Mesenchymal stem cell (in vitro differentiated cells and primary cell): ENCODE measurements at regions not wholly inside any gene's neighbourhood (a gene's known extent, or its start where the extent isn't known, plus 50 kb on each side); places are given as distances from the start of the nearest gene placed in this dataset.

Experiments used
- DNase-seq: peaks from one replicate; pipeline ENCODE4 v3.0.0-alpha.2; 2013
- H2AFZ ChIP-seq: one replicate; pipeline ENCODE4 v1.6.1; 2013; ENCODE audit warnings: low read depth, mild to moderate bottlenecking, control low read depth, inconsistent platforms, low read length, moderate library complexity
- H2AK5ac ChIP-seq: 2 replicates; pipeline ENCODE4 v1.6.1; 2013; ENCODE audit warnings: low read length, moderate library complexity, mild to moderate bottlenecking, inconsistent platforms; ENCODE audit not compliant: severe bottlenecking
- H2BK120ac ChIP-seq: one replicate; pipeline ENCODE4 v1.6.1; 2013; ENCODE audit warnings: low read depth, mild to moderate bottlenecking, inconsistent platforms, low read length, moderate library complexity
- H2BK12ac ChIP-seq, 2 experiments: one replicate each; pipeline ENCODE4 v1.6.1; 2013; ENCODE audit warnings: inconsistent platforms in 2 of 2, low read length in 2 of 2, mild to moderate bottlenecking in 2 of 2, moderate library complexity in 2 of 2, control low read depth in 1 of 2
- H2BK15ac ChIP-seq: one replicate; pipeline ENCODE4 v1.6.1; 2013; ENCODE audit warnings: mild to moderate bottlenecking, low read depth, inconsistent platforms; ENCODE audit not compliant: poor library complexity, severe bottlenecking
- H2BK5ac ChIP-seq: 2 replicates; pipeline ENCODE4 v1.6.1; 2013; ENCODE audit warnings: low read depth, mild to moderate bottlenecking, low read length, control low read depth, inconsistent platforms; ENCODE audit not compliant: poor library complexity, severe bottlenecking
- H3K14ac ChIP-seq, 2 experiments: one replicate each; pipeline ENCODE4 v1.6.1; 2013; ENCODE audit warnings: inconsistent platforms in 2 of 2, low read length in 2 of 2, control low read depth in 1 of 2, mild to moderate bottlenecking in 1 of 2, moderate library complexity in 1 of 2
- H3K18ac ChIP-seq, 2 experiments: one replicate each; pipeline ENCODE4 v1.6.1; 2013; ENCODE audit warnings: inconsistent platforms in 2 of 2, low read length in 2 of 2, control low read depth in 1 of 2, low read depth in 1 of 2, mild to moderate bottlenecking in 1 of 2
- H3K23ac ChIP-seq, 2 experiments: one replicate each; pipeline ENCODE4 v1.6.1; 2013; ENCODE audit warnings: inconsistent platforms in 2 of 2, low read length in 2 of 2, mild to moderate bottlenecking in 2 of 2, moderate library complexity in 2 of 2, control low read depth in 1 of 2
- H3K27ac ChIP-seq: 2 replicates; pipeline ENCODE4 v1.5.1; 2013; ENCODE audit warnings: mild to moderate bottlenecking, moderate library complexity, low read length, control low read depth, inconsistent platforms; ENCODE audit not compliant: poor library complexity, severe bottlenecking
- H3K27me3 ChIP-seq, 2 experiments: 2 replicates each; pipeline versions ENCODE4 v1.6.1 to v1.7.0; 2013; ENCODE audit warnings: low read length in 2 of 2, mild to moderate bottlenecking in 2 of 2, moderate library complexity in 2 of 2, control low read depth in 1 of 2, inconsistent platforms in 1 of 2; ENCODE audit not compliant: control insufficient read depth in 1 of 2, insufficient read depth in 1 of 2
- H3K36me3 ChIP-seq, 2 experiments: 2 replicates each; pipeline versions ENCODE4 v1.6.1 to v1.7.0; 2013; ENCODE audit warnings: low read length in 2 of 2, control low read depth in 1 of 2, inconsistent platforms in 1 of 2, low read depth in 1 of 2, mild to moderate bottlenecking in 1 of 2; ENCODE audit not compliant: insufficient read depth in 2 of 2, control insufficient read depth in 1 of 2
- H3K4ac ChIP-seq, 2 experiments: one replicate each; pipeline ENCODE4 v1.6.1; 2013; ENCODE audit warnings: inconsistent platforms in 2 of 2, low read length in 2 of 2, mild to moderate bottlenecking in 2 of 2, moderate library complexity in 2 of 2, control low read depth in 1 of 2, low read depth in 1 of 2
- H3K4me1 ChIP-seq: 2 replicates; pipeline ENCODE4 v1.6.1; 2013; ENCODE audit warnings: low read depth, low read length, control low read depth; ENCODE audit not compliant: control insufficient read depth, insufficient read depth
- H3K4me2 ChIP-seq: 2 replicates; pipeline ENCODE4 v1.6.1; 2013; ENCODE audit warnings: low read length, mild to moderate bottlenecking, inconsistent platforms; ENCODE audit not compliant: poor library complexity, severe bottlenecking
- H3K4me3 ChIP-seq, 2 experiments: 2 replicates each; pipeline versions ENCODE4 v1.5.1 to v1.7.0; 2013; ENCODE audit warnings: low read length in 2 of 2, mild to moderate bottlenecking in 2 of 2, control low read depth in 1 of 2, low read depth in 1 of 2; ENCODE audit not compliant: insufficient read depth in 1 of 2
- H3K79me1 ChIP-seq: replicated peaks from 2 replicates; pipeline ENCODE4 v1.6.1; 2013; ENCODE audit warnings: mild to moderate bottlenecking, control low read depth, low read length, inconsistent platforms; ENCODE audit not compliant: poor library complexity, severe bottlenecking
- H3K9ac ChIP-seq: 2 replicates; pipeline ENCODE4 v1.7.0; 2013; ENCODE audit warnings: mild to moderate bottlenecking, low read length, moderate library complexity
- H3K9me3 ChIP-seq: 2 replicates; pipeline ENCODE4 v1.7.0; 2013; ENCODE audit warnings: mild to moderate bottlenecking, low read length; ENCODE audit not compliant: control insufficient read depth
- H4K8ac ChIP-seq: one replicate; pipeline ENCODE4 v1.6.1; 2013; ENCODE audit warnings: inconsistent platforms, mild to moderate bottlenecking, low read length, moderate library complexity
- H4K91ac ChIP-seq: one replicate; pipeline ENCODE4 v1.6.1; 2013; ENCODE audit warnings: mild to moderate bottlenecking, low read length, inconsistent platforms
- WGBS: methylation state at CpG from one replicate; pipeline ENCODE4 v1.1.7; 2013; ENCODE audit warnings: mixed read lengths; 5-methylcytosine and 5-hydroxymethylcytosine counted together

DNA sequence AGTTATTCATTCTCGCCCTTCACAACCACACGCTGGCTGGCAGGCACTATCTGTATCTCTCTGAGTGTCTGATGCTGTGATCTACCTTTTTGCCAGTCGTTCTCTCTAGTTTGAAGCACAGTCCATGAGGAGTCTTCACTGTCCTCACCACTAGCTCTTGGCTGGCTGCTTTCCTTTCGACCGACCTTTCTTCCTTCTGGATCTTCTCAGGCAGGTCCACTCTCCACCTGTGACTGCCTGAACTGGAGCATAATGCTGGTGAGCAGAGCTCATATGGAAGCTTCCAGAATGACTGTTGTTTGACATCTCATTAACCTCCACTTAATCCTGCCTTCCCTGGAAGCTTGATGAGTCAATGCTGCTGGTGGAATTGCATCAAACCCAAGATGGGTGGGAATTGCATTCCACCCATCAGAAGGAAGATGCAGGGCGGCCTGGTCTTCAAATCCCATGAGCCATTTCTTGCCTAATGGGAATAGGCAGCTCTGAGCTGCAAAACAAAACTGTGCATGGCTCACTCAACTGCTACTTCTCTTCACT lies 283.5 kb upstream of the HDAC4 start:
- H2BK12ac ChIP-seq, result no peak overlapping the region
- no peaks in the 10 kb centered on the region for H3K79me1 ChIP-seq
- no peak overlapping the region for H4K8ac ChIP-seq
- no peak overlapping the region for H3K9ac ChIP-seq
- no peaks in the 10 kb centered on the region for H3K4me1 ChIP-seq
- H3K23ac ChIP-seq, result no peak overlapping the region
- DNase-seq, result no peak
- no peak overlapping the region for H3K27ac ChIP-seq
- H2BK5ac ChIP-seq, result no peak overlapping the region
- H3K4ac ChIP-seq, result no peak overlapping the region
- peaks cover 0 to 80% of the 10 kb centered on the region in 2 experiments for H3K27me3 ChIP-seq
- H2AK5ac ChIP-seq, result no peak overlapping the region
- H3K18ac ChIP-seq, result no peak overlapping the region
- H3K4me3 ChIP-seq, result peak overlapping the region in 1 of 2 experiments; percentile 29
- H3K9me3 ChIP-seq, result peaks cover 8% of the 10 kb centered on the region
- H2BK15ac ChIP-seq, result no peak overlapping the region
- H4K91ac ChIP-seq, result no peak overlapping the region
- WGBS, result 66% methylated on average over 6 of the region's 6 CpGs
- no peak overlapping the region for H3K4me2 ChIP-seq
- no peak overlapping the region for H3K14ac ChIP-seq
- H2AFZ ChIP-seq, result no peak overlapping the region
- no peaks in the 10 kb centered on the region for H3K36me3 ChIP-seq
- H2BK120ac ChIP-seq, result no peak overlapping the region

GRCh38 chr2:239682518-239682917 lies 281.7 kb upstream of the HDAC4 start:
- Histone ChIP-seq H2BK12ac (no peak overlapping the region), H3K9ac (no peak overlapping the region), H3K14ac (no peak overlapping the region), H3K9me3 (peaks cover 8% of the 10 kb centered on the region), H2AFZ (no peak overlapping the region), H2BK5ac (no peak overlapping the region), H3K23ac (no peak overlapping the region), H2BK120ac (no peak overlapping the region), H3K4ac (no peak overlapping the region), H3K36me3 (no peaks in the 10 kb centered on the region), H3K4me2 (no peak overlapping the region), H4K8ac (no peak overlapping the region), H2BK15ac (no peak overlapping the region), H3K27ac (no peak overlapping the region), H3K27me3 (peaks cover 0 to 65% of the 10 kb centered on the region in 2 experiments), H4K91ac (no peak overlapping the region), H2AK5ac (no peak overlapping the region), H3K79me1 (no peaks in the 10 kb centered on the region), H3K4me3 (no peak overlapping the region), H3K4me1 (no peaks in the 10 kb centered on the region), H3K18ac (no peak overlapping the region)
- WGBS, result 71% methylated on average over 1 of the region's 2 CpGs
- no peak for DNase-seq

GRCh38 chr2:239679755-239680154 lies 278.9 kb upstream of the HDAC4 start:
- Histone ChIP-seq H3K4me2 (no peak overlapping the region), H3K9ac (no peak overlapping the region), H3K18ac (no peak overlapping the region), H2BK5ac (no peak overlapping the region), H3K23ac (no peak overlapping the region), H4K8ac (no peak overlapping the region), H3K4me1 (no peaks in the 10 kb centered on the region), H3K36me3 (no peaks in the 10 kb centered on the region), H3K14ac (no peak overlapping the region), H2AFZ (no peak overlapping the region), H3K27ac (no peak overlapping the region), H3K27me3 (peaks cover 0 to 55% of the 10 kb centered on the region in 2 experiments), H3K79me1 (no peaks in the 10 kb centered on the region), H3K9me3 (peaks cover 8% of the 10 kb centered on the region), H2BK120ac (no peak overlapping the region), H2BK15ac (no peak overlapping the region), H2AK5ac (no peak overlapping the region), H4K91ac (no peak overlapping the region), H3K4ac (no peak overlapping the region), H2BK12ac (no peak overlapping the region), H3K4me3 (no peak overlapping the region)
- 75% methylated on average over 1 of the region's 1 CpG for WGBS
- DNase-seq, result no peak

DNA sequence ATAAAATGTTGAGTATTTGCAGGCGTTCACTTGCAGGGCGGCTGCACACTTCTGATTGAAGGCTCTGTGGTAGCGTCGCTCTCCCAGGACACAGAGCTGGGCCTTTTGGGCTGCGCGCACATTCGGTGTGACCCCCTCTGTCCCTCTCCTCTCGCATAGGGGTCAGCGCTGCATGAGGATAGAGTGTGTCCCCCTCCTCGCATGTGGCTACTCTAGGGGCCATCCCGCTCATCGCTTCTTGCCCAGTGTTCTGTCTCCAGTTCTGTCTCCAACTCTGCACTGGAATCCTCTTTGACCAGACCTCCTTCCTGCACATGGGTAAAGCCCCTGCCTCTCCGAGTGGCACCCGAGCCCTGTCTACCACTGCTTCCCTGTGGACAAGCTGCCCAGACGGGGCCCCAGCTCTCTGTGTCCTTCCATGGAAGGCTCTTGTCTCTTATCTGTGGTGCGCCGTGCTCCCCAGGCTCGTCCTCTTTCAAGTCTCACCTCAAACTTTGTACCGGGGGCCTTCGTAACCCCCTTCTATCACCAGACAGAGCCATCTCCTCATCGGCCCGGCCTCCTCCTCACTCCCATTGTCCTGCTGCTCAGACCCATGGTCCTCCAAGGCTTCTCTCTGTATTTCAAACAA lies 278.0 kb upstream of the HDAC4 start:
- Histone ChIP-seq H3K27ac (no peak overlapping the region), H2BK120ac (no peak overlapping the region), H2AFZ (no peak overlapping the region), H3K14ac (no peak overlapping the region), H2BK5ac (no peak overlapping the region), H3K23ac (no peak overlapping the region), H3K4me1 (no peaks in the 10 kb centered on the region), H4K91ac (no peak overlapping the region), H4K8ac (no peak overlapping the region), H3K4ac (no peak overlapping the region), H2BK12ac (no peak overlapping the region), H2BK15ac (no peak overlapping the region), H3K9me3 (peaks cover 8% of the 10 kb centered on the region), H2AK5ac (no peak overlapping the region), H3K4me3 (no peak overlapping the region), H3K79me1 (no peaks in the 10 kb centered on the region), H3K27me3 (peaks cover 0 to 51% of the 10 kb centered on the region in 2 experiments), H3K9ac (no peak overlapping the region), H3K4me2 (no peak overlapping the region), H3K18ac (no peak overlapping the region), H3K36me3 (no peaks in the 10 kb centered on the region)
- no peak for DNase-seq
- WGBS, result 85% methylated on average over 22 of the region's 22 CpGs
